Breast epithelium (tissue), 4 donors: ENCODE measurements at regions not wholly inside any gene's neighbourhood (a gene's known extent, or its start where the extent isn't known, plus 50 kb on each side); places are given as distances from the start of the nearest gene placed in this dataset.

Experiments used
- DNase-seq, 2 donors: peaks; one replicate each; pipeline ENCODE4 v3.0.0-alpha.2; 2019; ENCODE audit warnings: low spot score in 2 of 2
- H3K27ac ChIP-seq, 2 donors: fragments of 200-600 bp; sonication (generic) in 1 of 2; one replicate each; pipeline ENCODE4 v1.5.1; 2016 to 2019; ENCODE audit warnings: mild to moderate bottlenecking in 1 of 2
- H3K27me3 ChIP-seq, 2 donors: fragments of 200-600 bp; sonication (generic) in 1 of 2; one replicate each; pipeline versions ENCODE4 v1.5.1 to v1.6.0; 2017 to 2019; ENCODE audit warnings: control low read depth in 1 of 2, mild to moderate bottlenecking in 1 of 2
- H3K36me3 ChIP-seq: fragments of 200-600 bp; one replicate; pipeline ENCODE4 v1.5.1; 2019
- H3K4me1 ChIP-seq, 2 donors: fragments of 200-600 bp; sonication (generic); one replicate each; pipeline ENCODE4 v1.5.1; 2016 to 2019; ENCODE audit warnings: control low read depth in 1 of 2
- H3K4me3 ChIP-seq, 3 donors: fragments of 200-600 bp; sonication (generic); 1 replicate in 2 of 3; 2 replicates in 1 of 3; pipeline ENCODE4 v1.5.1; 2016 to 2019; ENCODE audit warnings: mild to moderate bottlenecking in 3 of 3, moderate library complexity in 2 of 3
- H3K9me3 ChIP-seq, 2 donors: fragments of 200-600 bp; sonication (generic) in 1 of 2; one replicate each; pipeline ENCODE4 v1.5.1; 2016 to 2019; ENCODE audit warnings: control low read depth in 1 of 2
- POLR2A ChIP-seq: fragments of 450-650 bp; IDR thresholded peaks from one replicate; pipeline ENCODE4 v1.6.1; 2016; ENCODE audit warnings: antibody characterized with exemption, mild to moderate bottlenecking, moderate library complexity
- POLR2AphosphoS5 ChIP-seq, 3 donors: sonication (generic); formaldehyde crosslinking; IDR thresholded peaks; one replicate each; pipeline ENCODE4 v1.6.1; 2017; ENCODE audit warnings: antibody characterized with exemption in 3 of 3
- intact Hi-C: fragments of 100-400 bp; cut with DNase I; formaldehyde crosslinking; loops from one replicate; pipeline ENCODE4 v1.15.1; 2023; ENCODE audit warnings: low total_unique reads
- TF ChIP-seq, protein P1 (sequence below), 3 donors: fragments of 450-650 bp; IDR thresholded peaks; one replicate each; pipeline ENCODE4 v1.5.1; 2016 to 2017; ENCODE audit warnings: antibody characterized with exemption in 3 of 3, mild to moderate bottlenecking in 3 of 3, moderate library complexity in 3 of 3

DNA sequence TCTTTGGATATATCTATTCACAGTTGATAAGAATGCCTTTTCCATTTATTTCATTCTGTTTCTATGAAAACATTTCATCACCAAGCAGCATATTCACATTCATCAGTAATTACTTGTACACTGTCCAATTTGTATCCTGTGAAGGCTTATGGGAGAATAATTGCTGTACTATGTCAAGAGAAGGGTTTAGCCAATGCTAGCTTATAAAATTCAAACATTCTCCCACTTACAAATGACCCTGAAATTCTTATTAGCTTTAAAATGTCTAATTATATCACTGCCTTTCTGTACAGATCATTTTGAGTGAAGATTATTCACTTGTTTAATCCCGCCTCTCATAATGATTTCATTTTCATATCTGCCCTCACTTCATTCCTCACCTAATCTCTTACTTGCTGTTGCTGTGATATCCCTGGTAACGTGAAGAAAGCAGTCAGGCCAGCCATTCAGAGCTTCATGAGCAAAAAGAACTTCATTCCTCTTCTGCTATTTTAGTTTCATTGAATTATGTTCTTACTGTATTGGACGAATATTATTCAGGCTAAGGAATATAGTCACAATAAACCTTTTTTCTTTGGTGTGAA lies 778.7 kb downstream of the OLFM4 start:
- TF ChIP-seq, protein P1, sequence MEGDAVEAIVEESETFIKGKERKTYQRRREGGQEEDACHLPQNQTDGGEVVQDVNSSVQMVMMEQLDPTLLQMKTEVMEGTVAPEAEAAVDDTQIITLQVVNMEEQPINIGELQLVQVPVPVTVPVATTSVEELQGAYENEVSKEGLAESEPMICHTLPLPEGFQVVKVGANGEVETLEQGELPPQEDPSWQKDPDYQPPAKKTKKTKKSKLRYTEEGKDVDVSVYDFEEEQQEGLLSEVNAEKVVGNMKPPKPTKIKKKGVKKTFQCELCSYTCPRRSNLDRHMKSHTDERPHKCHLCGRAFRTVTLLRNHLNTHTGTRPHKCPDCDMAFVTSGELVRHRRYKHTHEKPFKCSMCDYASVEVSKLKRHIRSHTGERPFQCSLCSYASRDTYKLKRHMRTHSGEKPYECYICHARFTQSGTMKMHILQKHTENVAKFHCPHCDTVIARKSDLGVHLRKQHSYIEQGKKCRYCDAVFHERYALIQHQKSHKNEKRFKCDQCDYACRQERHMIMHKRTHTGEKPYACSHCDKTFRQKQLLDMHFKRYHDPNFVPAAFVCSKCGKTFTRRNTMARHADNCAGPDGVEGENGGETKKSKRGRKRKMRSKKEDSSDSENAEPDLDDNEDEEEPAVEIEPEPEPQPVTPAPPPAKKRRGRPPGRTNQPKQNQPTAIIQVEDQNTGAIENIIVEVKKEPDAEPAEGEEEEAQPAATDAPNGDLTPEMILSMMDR (IDR thresholded peaks at IDR 0.05), result no peak
- intact Hi-C loops, result no loop called here
- Histone ChIP-seq H3K27me3 (no peaks in the 10 kb centered on the region), H3K4me3 (no peak overlapping the region), H3K4me1 (no peaks in the 10 kb centered on the region), H3K9me3 (no peaks in the 10 kb centered on the region), H3K36me3 (no peaks in the 10 kb centered on the region), H3K27ac (no peak overlapping the region)
- DNase-seq, result no peak

DNA sequence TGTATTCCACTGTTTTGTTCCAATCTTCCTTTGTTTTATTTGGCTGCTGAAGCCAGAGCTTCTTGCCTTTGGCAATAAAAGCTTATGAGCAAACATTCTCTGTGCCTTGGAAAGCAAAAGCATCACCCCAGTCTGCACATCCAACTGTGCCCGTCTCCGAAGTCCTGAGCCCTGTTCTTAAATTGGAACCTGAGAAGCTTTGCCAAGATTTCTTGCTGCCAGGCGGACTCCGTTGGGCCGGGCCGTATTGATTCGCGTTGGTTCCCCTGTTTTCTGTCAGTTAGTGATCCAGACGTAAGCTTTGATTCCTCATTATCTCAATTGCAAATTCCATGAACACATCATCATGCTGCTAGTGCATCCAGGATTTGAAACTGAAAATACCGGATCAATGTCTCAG lies 793.0 kb downstream of the OLFM4 start:
- no peak overlapping the region for H3K27ac ChIP-seq
- no peak for TF ChIP-seq POLR2A
- TF ChIP-seq, protein P1 (IDR thresholded peaks at IDR 0.05), result no peak
- no peak for TF ChIP-seq POLR2AphosphoS5 (IDR thresholded peaks at IDR 0.05)
- no peaks in the 10 kb centered on the region for H3K36me3 ChIP-seq
- H3K9me3 ChIP-seq, result no peaks in the 10 kb centered on the region
- H3K4me3 ChIP-seq, result peak overlapping the region in 2 of 3 donors; percentile 1 to 42
- intact Hi-C loops, result no loop called here
- DNase-seq, result no peak
- no peaks in the 10 kb centered on the region for H3K4me1 ChIP-seq
- no peaks in the 10 kb centered on the region for H3K27me3 ChIP-seq

DNA sequence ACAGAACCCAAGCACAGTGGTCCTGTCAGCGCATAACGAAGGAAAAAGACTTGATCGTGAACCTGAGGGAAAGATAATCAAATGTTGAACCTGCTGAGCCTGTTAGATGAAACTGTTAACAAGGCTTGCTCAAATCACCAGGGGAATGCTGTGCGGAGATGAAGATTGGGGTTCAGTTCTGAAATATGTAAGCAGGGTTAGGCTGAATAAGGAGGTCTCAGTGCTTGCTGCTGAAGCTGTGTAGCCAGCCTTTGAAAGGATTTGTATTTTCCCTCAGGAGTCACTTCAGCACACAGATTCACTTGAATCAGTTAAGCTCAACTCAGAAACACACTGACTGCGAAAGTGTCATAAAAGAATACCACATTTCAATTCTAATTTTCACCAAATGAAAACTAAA lies 793.5 kb downstream of the OLFM4 start:
- intact Hi-C loops, result no loop called here
- no peak for TF ChIP-seq POLR2A
- TF ChIP-seq POLR2AphosphoS5 (IDR thresholded peaks at IDR 0.05), result no peak
- no peaks in the 10 kb centered on the region for H3K27me3 ChIP-seq
- H3K4me1 ChIP-seq, result no peaks in the 10 kb centered on the region
- no peak overlapping the region for H3K27ac ChIP-seq
- H3K9me3 ChIP-seq, result no peaks in the 10 kb centered on the region
- H3K36me3 ChIP-seq, result no peaks in the 10 kb centered on the region
- peak overlapping the region in 1 of 3 donors; percentile 42 for H3K4me3 ChIP-seq
- DNase-seq, result no peak

DNA sequence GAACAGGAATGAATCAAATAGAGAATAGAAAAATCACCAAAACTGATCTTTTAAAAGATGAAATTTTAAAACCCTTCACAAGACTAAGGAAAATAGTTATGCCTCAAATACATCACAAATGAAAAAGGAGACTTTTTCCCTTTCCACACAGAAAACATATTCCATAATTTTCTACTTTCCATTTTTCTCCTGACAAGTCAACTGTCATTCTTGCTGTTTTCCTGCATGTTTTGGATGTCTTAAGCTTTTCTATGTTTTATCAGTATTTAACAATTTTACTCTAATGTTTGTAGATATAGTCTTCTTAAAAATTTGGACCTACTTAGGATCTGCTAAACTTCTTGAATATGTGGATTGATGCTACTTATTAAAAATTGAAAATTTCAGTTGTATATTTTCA lies 810.8 kb downstream of the OLFM4 start:
- no peaks in the 10 kb centered on the region for H3K36me3 ChIP-seq
- intact Hi-C loops, result no loop called here
- H3K4me1 ChIP-seq, result no peaks in the 10 kb centered on the region
- DNase-seq, result no peak
- peaks cover 0 to 4% of the 10 kb centered on the region in 2 donors for H3K9me3 ChIP-seq
- no peaks in the 10 kb centered on the region for H3K27me3 ChIP-seq
- no peak overlapping the region for H3K4me3 ChIP-seq
- TF ChIP-seq POLR2A (no peak), POLR2AphosphoS5 (IDR thresholded peaks at IDR 0.05) (no peak)
- TF ChIP-seq, protein P1 (IDR thresholded peaks at IDR 0.05), result no peak
- no peak overlapping the region for H3K27ac ChIP-seq

DNA sequence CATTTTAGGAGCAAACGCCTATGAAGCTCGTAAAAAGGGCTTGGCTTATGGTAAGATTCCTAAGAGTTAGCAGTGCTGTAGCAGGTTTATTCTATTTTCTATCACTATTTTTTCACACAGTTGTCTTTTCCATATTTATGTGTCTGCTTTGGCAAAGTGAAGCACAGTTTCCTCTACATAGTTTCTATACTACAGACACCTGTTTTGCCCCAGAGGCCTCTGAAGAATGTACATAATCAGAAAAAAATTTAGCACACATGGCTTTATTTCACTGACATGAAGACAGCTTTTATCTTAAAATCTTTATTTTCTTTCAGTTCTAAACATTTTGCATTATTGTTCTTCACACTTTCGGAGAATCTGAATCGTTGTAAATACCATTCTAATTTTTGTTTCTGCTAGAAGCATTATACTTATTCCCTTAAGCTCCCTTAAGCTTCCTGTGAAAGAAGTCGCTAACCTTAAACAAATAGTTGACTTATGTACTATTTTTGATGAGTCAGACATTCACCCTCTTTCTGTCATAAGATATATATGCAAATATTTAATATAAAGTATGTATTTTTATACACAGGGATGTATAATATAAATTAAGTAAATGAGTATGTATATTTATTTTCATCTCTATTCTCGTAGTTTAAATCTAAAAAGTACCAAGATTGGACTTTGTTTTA lies 816.0 kb downstream of the OLFM4 start:
- no peak for TF ChIP-seq POLR2A
- TF ChIP-seq, protein P1 (IDR thresholded peaks at IDR 0.05), result no peak
- TF ChIP-seq POLR2AphosphoS5 (IDR thresholded peaks at IDR 0.05), result no peak
- Histone ChIP-seq H3K36me3 (no peaks in the 10 kb centered on the region), H3K27me3 (no peaks in the 10 kb centered on the region), H3K27ac (no peak overlapping the region), H3K4me3 (no peak overlapping the region), H3K9me3 (no peaks in the 10 kb centered on the region), H3K4me1 (no peaks in the 10 kb centered on the region)
- intact Hi-C loops, result no loop called here
- no peak for DNase-seq
